ENCODE measurements at regions not wholly inside any gene's neighbourhood (a gene's known extent, or its start where the extent isn't known, plus 50 kb on each side); places are given as distances from the start of the nearest gene placed in this dataset.

GRCh38 chr10:94266091-94266490, 96.6 kb downstream of the NOC3L start:
- no peaks in the 10 kb centered on the region for H3K9me2 ChIP-seq (ENCODE audit: low read depth, low read length)
- H3F3A ChIP-seq (ENCODE audit: insufficient read depth, low read length) = no peaks in the 10 kb centered on the region
- no peaks in the 10 kb centered on the region for H3K36me3 ChIP-seq (ENCODE audit: insufficient read depth, low read length)
- H3K4me1 ChIP-seq (ENCODE audit: insufficient read depth, low read length, severe bottlenecking) = no peaks in the 10 kb centered on the region
- no peak overlapping the region for H3K4me2 ChIP-seq (ENCODE audit: low read length)
- H3K9me3 ChIP-seq (ENCODE audit: low read length) = no peaks in the 10 kb centered on the region
- no peaks in the 10 kb centered on the region for H4K20me1 ChIP-seq (ENCODE audit: insufficient read depth, low read length)
- no peaks in the 10 kb centered on the region for H3K79me2 ChIP-seq (ENCODE audit: insufficient read depth, low read length)
- no peak overlapping the region for H3K9ac ChIP-seq (ENCODE audit: low read length)
- TF ChIP-seq EZH2 (IDR thresholded peaks at IDR 0.05; ENCODE audit: borderline replicate concordance, low read length) = no peak
- no peak for TF ChIP-seq CTCF (IDR thresholded peaks at IDR 0.05; ENCODE audit: low read length)
- no peak overlapping the region for H3K4me3 ChIP-seq (ENCODE audit: low read depth, low read length, poor library complexity, severe bottlenecking)
- H3K27me3 ChIP-seq (ENCODE audit: insufficient read depth, low read length) = no peaks in the 10 kb centered on the region
- no peak overlapping the region for H3K27ac ChIP-seq (ENCODE audit: low read depth, low read length, poor library complexity, severe bottlenecking)
- H2AFZ ChIP-seq (ENCODE audit: low read length) = no peak overlapping the region

GRCh38 chr10:94268652-94269051, 94.1 kb downstream of the NOC3L start:
- TF ChIP-seq CTCF (IDR thresholded peaks at IDR 0.05; ENCODE audit: low read length) = no peak
- no peak for TF ChIP-seq EZH2 (IDR thresholded peaks at IDR 0.05; ENCODE audit: borderline replicate concordance, low read length)

GRCh38 chr10:94274142-94274787, 88.5 kb downstream of the NOC3L start:
- H3K4me3 ChIP-seq (ENCODE audit: low read depth, low read length, poor library complexity, severe bottlenecking) = no peak overlapping the region

More at GRCh38 chr10:94268652-94269051, 94.1 kb downstream of the NOC3L start:
- Histone ChIP-seq H3K36me3 (ENCODE audit: insufficient read depth, low read length) (no peaks in the 10 kb centered on the region), H3K9ac (ENCODE audit: low read length) (no peak overlapping the region), H3K4me2 (ENCODE audit: low read length) (no peak overlapping the region), H3K9me2 (ENCODE audit: low read depth, low read length) (no peaks in the 10 kb centered on the region), H3K79me2 (ENCODE audit: insufficient read depth, low read length) (no peaks in the 10 kb centered on the region), H3K9me3 (ENCODE audit: low read length) (no peaks in the 10 kb centered on the region), H3K4me3 (ENCODE audit: low read depth, low read length, poor library complexity, severe bottlenecking) (no peak overlapping the region), H3K4me1 (ENCODE audit: insufficient read depth, low read length, severe bottlenecking) (no peaks in the 10 kb centered on the region), H4K20me1 (ENCODE audit: insufficient read depth, low read length) (no peaks in the 10 kb centered on the region), H2AFZ (ENCODE audit: low read length) (no peak overlapping the region), H3F3A (ENCODE audit: insufficient read depth, low read length) (no peaks in the 10 kb centered on the region), H3K27me3 (ENCODE audit: insufficient read depth, low read length) (no peaks in the 10 kb centered on the region), H3K27ac (ENCODE audit: low read depth, low read length, poor library complexity, severe bottlenecking) (no peak overlapping the region)

More at GRCh38 chr10:94274142-94274787, 88.5 kb downstream of the NOC3L start:
- Histone ChIP-seq H3K9me2 (ENCODE audit: low read depth, low read length) (no peaks in the 10 kb centered on the region), H2AFZ (ENCODE audit: low read length) (no peak overlapping the region), H3F3A (ENCODE audit: insufficient read depth, low read length) (no peaks in the 10 kb centered on the region), H3K9ac (ENCODE audit: low read length) (no peak overlapping the region), H3K79me2 (ENCODE audit: insufficient read depth, low read length) (no peaks in the 10 kb centered on the region), H3K9me3 (ENCODE audit: low read length) (no peaks in the 10 kb centered on the region), H3K36me3 (ENCODE audit: insufficient read depth, low read length) (no peaks in the 10 kb centered on the region), H3K4me1 (ENCODE audit: insufficient read depth, low read length, severe bottlenecking) (no peaks in the 10 kb centered on the region), H3K4me2 (ENCODE audit: low read length) (no peak overlapping the region), H3K27me3 (ENCODE audit: insufficient read depth, low read length) (no peaks in the 10 kb centered on the region), H4K20me1 (ENCODE audit: insufficient read depth, low read length) (no peaks in the 10 kb centered on the region), H3K27ac (ENCODE audit: low read depth, low read length, poor library complexity, severe bottlenecking) (no peak overlapping the region)
- no peak for TF ChIP-seq EZH2 (IDR thresholded peaks at IDR 0.05; ENCODE audit: borderline replicate concordance, low read length)
- TF ChIP-seq CTCF (IDR thresholded peaks at IDR 0.05; ENCODE audit: low read length) = no peak

Data from OCI-LY1 (cell line).